Colonic mucosa (tissue), 4 donors: ENCODE measurements at regions not wholly inside any gene's neighbourhood (a gene's known extent, or its start where the extent isn't known, plus 50 kb on each side); places are given as distances from the start of the nearest gene placed in this dataset.

Experiments
- DNase-seq: peaks from one replicate; pipeline ENCODE4 v3.0.0-alpha.2; 2020
- H3K27ac ChIP-seq: fragments of 200-600 bp; one replicate; pipeline ENCODE4 v1.8.0; 2021
- H3K27me3 ChIP-seq: fragments of 200-600 bp; one replicate; pipeline ENCODE4 v1.8.0; 2021
- H3K36me3 ChIP-seq: fragments of 200-600 bp; one replicate; pipeline ENCODE4 v1.8.0; 2021
- H3K4me1 ChIP-seq: fragments of 200-600 bp; one replicate; pipeline ENCODE4 v1.8.0; 2021; ENCODE audit warnings: mild to moderate bottlenecking
- H3K4me3 ChIP-seq: fragments of 200-600 bp; one replicate; pipeline ENCODE4 v1.8.0; 2021
- H3K9ac ChIP-seq, 2 donors: one replicate each; pipeline ENCODE4 v1.7.0; 2013; ENCODE audit warnings: control low read depth in 2 of 2, low read depth in 2 of 2, low read length in 2 of 2
- H3K9me3 ChIP-seq: fragments of 200-600 bp; one replicate; pipeline ENCODE4 v1.8.0; 2021
- intact Hi-C: fragments of 100-400 bp; cut with DNase I; formaldehyde crosslinking; loops from one replicate; pipeline ENCODE4 v1.14.1; 2022
- TF ChIP-seq, protein P1 (sequence below): fragments of 200-600 bp; IDR thresholded peaks from one replicate; pipeline ENCODE4 v1.8.0; 2022; ENCODE audit warnings: antibody characterized with exemption, mild to moderate bottlenecking
- donor health status: healthy.
- donor health status: DM: no; HTN: no; CAD: no.
- donor health status: DM: no; HTN: no; CAD: no.

DNA sequence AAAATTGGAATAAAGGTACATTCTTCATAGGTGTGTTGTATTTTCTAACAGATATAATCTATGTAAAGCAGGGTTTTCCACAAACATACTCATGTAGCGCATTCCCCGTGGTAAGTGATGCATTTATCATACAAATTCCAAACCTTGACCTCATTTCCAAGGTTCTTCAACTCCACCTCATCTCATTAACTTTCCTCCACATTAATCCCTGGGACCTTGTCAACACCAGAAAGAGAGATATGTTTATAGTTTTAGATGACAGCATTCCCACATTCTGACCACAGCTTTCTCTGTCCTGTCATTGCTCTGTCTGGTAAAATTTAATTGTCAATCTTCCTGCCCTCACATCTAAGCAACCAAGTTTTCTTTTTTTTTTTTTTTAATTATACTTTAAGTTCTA is 415.1 kb downstream of the TMEM161B start:
- no peak for DNase-seq
- H3K27me3 ChIP-seq: no peaks in the 10 kb centered on the region
- intact Hi-C loops: no loop called here
- no peaks in the 10 kb centered on the region for H3K9me3 ChIP-seq
- no peak overlapping the region for H3K27ac ChIP-seq
- no peaks in the 10 kb centered on the region for H3K4me1 ChIP-seq
- H3K9ac ChIP-seq: no peak overlapping the region
- no peak overlapping the region for H3K4me3 ChIP-seq
- no peaks in the 10 kb centered on the region for H3K36me3 ChIP-seq
- TF ChIP-seq, protein P1, sequence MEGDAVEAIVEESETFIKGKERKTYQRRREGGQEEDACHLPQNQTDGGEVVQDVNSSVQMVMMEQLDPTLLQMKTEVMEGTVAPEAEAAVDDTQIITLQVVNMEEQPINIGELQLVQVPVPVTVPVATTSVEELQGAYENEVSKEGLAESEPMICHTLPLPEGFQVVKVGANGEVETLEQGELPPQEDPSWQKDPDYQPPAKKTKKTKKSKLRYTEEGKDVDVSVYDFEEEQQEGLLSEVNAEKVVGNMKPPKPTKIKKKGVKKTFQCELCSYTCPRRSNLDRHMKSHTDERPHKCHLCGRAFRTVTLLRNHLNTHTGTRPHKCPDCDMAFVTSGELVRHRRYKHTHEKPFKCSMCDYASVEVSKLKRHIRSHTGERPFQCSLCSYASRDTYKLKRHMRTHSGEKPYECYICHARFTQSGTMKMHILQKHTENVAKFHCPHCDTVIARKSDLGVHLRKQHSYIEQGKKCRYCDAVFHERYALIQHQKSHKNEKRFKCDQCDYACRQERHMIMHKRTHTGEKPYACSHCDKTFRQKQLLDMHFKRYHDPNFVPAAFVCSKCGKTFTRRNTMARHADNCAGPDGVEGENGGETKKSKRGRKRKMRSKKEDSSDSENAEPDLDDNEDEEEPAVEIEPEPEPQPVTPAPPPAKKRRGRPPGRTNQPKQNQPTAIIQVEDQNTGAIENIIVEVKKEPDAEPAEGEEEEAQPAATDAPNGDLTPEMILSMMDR: no peak

DNA sequence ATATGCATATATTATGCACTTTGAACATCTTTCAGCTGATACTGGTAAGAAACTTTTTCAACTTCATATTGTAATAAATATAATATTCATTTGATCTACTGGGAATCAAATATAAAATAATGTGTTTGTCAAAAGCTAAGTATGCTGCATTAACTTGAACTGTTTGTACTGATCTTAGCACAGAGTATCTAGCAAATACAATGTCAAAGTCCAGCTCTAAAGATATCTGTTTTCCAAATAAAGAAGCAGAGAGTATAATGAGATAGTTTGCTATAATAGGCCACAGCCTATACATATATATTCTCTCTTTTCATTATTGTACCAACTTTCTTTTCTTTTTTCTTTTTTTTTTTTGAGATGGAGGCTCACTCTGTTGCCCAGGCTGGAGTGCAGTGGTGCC is 417.0 kb downstream of the TMEM161B start:
- H3K9me3 ChIP-seq: no peaks in the 10 kb centered on the region
- H3K4me3 ChIP-seq: no peak overlapping the region
- H3K4me1 ChIP-seq: no peaks in the 10 kb centered on the region
- TF ChIP-seq, protein P1: no peak
- H3K27ac ChIP-seq: no peak overlapping the region
- H3K27me3 ChIP-seq: no peaks in the 10 kb centered on the region
- no peaks in the 10 kb centered on the region for H3K36me3 ChIP-seq
- no peak overlapping the region for H3K9ac ChIP-seq
- intact Hi-C loops: no loop called here
- DNase-seq: no peak

DNA sequence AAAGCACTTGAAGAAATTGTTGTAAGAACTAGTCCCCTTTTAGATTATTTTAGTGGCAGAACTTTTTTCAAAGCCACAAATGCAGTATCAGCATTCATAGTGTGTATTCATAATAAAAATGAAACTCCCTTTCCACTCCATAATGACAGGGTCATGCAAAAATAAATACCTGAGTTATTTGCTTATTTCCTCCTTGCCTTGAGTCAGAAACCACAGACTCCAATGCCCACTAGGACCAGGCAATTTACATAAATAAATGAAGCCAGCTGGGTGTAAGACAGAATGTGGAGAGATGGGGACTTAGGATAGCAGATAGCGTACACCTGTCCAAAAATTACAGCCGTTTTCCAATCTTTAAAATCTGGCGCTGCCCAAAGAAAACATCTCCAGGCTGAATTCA is 417.8 kb downstream of the TMEM161B start:
- intact Hi-C loops: no loop called here
- H3K4me3 ChIP-seq: no peak overlapping the region
- H3K27me3 ChIP-seq: no peaks in the 10 kb centered on the region
- H3K9ac ChIP-seq: no peak overlapping the region
- H3K36me3 ChIP-seq: no peaks in the 10 kb centered on the region
- DNase-seq: no peak
- H3K9me3 ChIP-seq: no peaks in the 10 kb centered on the region
- H3K27ac ChIP-seq: no peak overlapping the region
- TF ChIP-seq, protein P1: no peak
- H3K4me1 ChIP-seq: no peaks in the 10 kb centered on the region

DNA sequence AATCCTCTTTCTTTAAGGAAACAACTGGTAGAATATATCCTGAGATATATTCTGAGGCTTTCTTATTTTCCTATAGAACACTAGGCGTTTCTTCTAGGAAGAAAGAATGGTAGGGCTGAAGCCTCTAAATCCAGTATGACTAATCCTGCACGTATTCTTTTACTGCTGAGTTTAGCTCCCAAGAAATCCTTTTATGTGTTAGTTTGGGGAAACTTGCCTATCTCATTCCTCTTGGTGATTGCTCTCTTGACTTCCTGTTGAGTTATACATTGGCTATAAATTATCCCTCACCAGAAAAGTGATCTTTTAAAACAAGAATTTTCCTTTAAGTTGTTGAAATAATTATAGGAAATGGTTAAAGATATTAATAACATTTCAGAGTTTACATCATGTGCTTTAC is 422.9 kb downstream of the TMEM161B start:
- intact Hi-C loops: no loop called here
- no peak overlapping the region for H3K9ac ChIP-seq
- TF ChIP-seq, protein P1: no peak

DNA sequence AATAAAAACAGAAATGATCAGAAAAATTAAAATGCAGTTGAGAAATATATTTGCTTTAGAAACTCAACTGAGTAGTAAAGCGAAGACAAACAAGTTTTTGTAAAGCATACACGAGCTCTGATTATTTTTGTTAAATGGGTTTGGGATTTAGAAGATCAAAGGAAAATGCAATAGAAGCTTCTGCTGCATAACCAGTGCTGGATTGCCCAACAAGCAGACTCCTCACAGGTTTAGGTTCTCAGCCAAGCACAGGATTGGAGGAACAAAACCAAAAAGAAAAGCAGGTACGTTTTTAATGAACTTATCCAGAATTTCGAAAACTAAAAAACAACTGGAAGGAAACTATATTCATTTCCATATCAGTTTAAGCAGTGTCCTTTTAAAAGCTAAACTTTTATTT is 423.8 kb downstream of the TMEM161B start:
- intact Hi-C loops: no loop called here
- Histone ChIP-seq H3K36me3 (no peaks in the 10 kb centered on the region), H3K9me3 (no peaks in the 10 kb centered on the region), H3K27ac (no peak overlapping the region), H3K4me1 (no peaks in the 10 kb centered on the region), H3K4me3 (no peak overlapping the region), H3K27me3 (no peaks in the 10 kb centered on the region), H3K9ac (no peak overlapping the region)
- no peak for DNase-seq
- TF ChIP-seq, protein P1: no peak

More for the DNA sequence above, 422.9 kb downstream of the TMEM161B start:
- H3K27me3 ChIP-seq: no peaks in the 10 kb centered on the region
- DNase-seq: no peak
- H3K4me1 ChIP-seq: no peaks in the 10 kb centered on the region
- H3K36me3 ChIP-seq: no peaks in the 10 kb centered on the region
- no peak overlapping the region for H3K27ac ChIP-seq
- H3K9me3 ChIP-seq: no peaks in the 10 kb centered on the region
- no peak overlapping the region for H3K4me3 ChIP-seq

DNA sequence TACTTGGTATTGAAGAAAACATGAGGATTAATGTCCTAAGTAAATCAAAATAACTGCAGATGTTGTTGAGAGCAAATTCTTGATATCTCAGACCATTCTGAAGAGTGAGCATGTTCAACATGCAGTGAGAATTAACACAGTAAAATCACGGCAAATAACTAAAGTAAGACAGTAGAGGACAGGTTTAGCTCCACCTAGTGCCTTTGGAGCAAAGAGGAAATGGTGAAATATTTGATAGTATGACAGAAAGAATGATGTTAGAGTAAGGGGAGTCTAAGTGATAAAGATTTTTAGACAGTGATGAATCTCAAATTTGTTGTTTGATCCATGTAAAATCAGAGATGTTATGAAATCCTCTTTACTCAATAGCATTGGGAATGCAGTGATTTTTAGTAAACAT is 424.2 kb downstream of the TMEM161B start:
- H3K27ac ChIP-seq: no peak overlapping the region
- H3K9me3 ChIP-seq: no peaks in the 10 kb centered on the region
- H3K4me3 ChIP-seq: no peak overlapping the region
- H3K36me3 ChIP-seq: no peaks in the 10 kb centered on the region
- intact Hi-C loops: no loop called here
- H3K9ac ChIP-seq: no peak overlapping the region
- no peaks in the 10 kb centered on the region for H3K27me3 ChIP-seq
- TF ChIP-seq, protein P1: no peak
- DNase-seq: no peak
- H3K4me1 ChIP-seq: no peaks in the 10 kb centered on the region
